Left lung (tissue), 4 donors: ENCODE measurements at regions not wholly inside any gene's neighbourhood (a gene's known extent, or its start where the extent isn't known, plus 50 kb on each side); places are given as distances from the start of the nearest gene placed in this dataset.

Experiments used
- ATAC-seq: fragments of 200-7000 bp; cut with Tn5 transposase; one replicate; pipeline ENCODE4 v1.9.1; 2020; ENCODE audit warnings: moderate library complexity
- DNase-seq, 4 donors: peaks; one replicate each; pipeline ENCODE4 v3.0.0-alpha.2; 2013 to 2020
- H3K27ac ChIP-seq, 2 donors: fragments of 200-600 bp; sonication (generic) in 1 of 2; one replicate each; pipeline versions ENCODE4 v1.5.0 to v1.8.0; 2020 to 2021
- H3K27me3 ChIP-seq, 2 donors: fragments of 200-600 bp; sonication (generic) in 1 of 2; one replicate each; pipeline versions ENCODE4 v1.5.0 to v1.8.0; 2020 to 2021
- H3K36me3 ChIP-seq, 2 donors: fragments of 200-600 bp; sonication (generic) in 1 of 2; one replicate each; pipeline versions ENCODE4 v1.5.0 to v1.8.0; 2020 to 2021
- H3K4me1 ChIP-seq, 2 donors: fragments of 200-600 bp; one replicate each; pipeline ENCODE4 v1.8.0; 2021
- H3K4me3 ChIP-seq, 2 donors: fragments of 200-600 bp; sonication (generic) in 1 of 2; one replicate each; pipeline versions ENCODE4 v1.5.0 to v1.8.0; 2020 to 2021; ENCODE audit warnings: mild to moderate bottlenecking in 1 of 2
- H3K9me3 ChIP-seq, 2 donors: fragments of 200-600 bp; sonication (generic) in 1 of 2; one replicate each; pipeline versions ENCODE4 v1.5.0 to v1.8.0; 2020 to 2021
- CTCF ChIP-seq, 2 donors: fragments of 200-600 bp; sonication (generic) in 1 of 2; IDR thresholded peaks; one replicate each; pipeline versions ENCODE4 v1.5.0 to v1.8.0; 2021; ENCODE audit warnings: antibody characterized with exemption in 2 of 2
- intact Hi-C, 2 donors: fragments of 100-400 bp; cut with DNase I; formaldehyde crosslinking; loops; one replicate each; pipeline versions ENCODE4 v1.11.2 to v1.14.2; 2022
- donor health status: DM: no; HTN: yes; CAD: no.
- donor health status: DM: no; HTN: no; CAD: no.

DNA sequence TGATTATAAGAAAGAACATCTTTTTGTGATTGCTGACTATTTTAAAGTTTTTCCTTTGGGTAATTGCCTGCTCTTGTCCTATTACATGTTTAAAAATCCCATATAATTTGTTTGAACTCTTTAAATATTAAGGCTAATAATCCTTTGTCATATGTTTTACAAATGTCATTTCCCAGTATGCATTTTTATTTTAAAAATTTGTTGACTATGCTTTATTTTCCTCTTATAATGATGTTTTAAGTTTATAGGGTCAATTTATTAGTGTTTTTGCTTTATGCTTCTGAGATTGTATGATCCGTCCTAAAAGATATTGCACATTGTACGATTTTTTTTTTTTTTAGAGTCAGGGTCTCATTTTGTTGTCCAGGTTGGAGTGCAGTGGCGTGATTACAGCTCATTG lies 297.2 kb downstream of the RNF144B start:
- intact Hi-C loops = no loop called here
- Histone ChIP-seq H3K27me3 (no peaks in the 10 kb centered on the region), H3K4me3 (no peak overlapping the region), H3K9me3 (no peaks in the 10 kb centered on the region), H3K4me1 (no peaks in the 10 kb centered on the region), H3K27ac (no peak overlapping the region), H3K36me3 (no peaks in the 10 kb centered on the region)
- no peak for TF ChIP-seq CTCF (IDR thresholded peaks at IDR 0.05)
- DNase-seq = no peak
- ATAC-seq = no peak

- H3K4me3 ChIP-seq = no peak overlapping the region
- ATAC-seq = no peak
- TF ChIP-seq CTCF (IDR thresholded peaks at IDR 0.05) = no peak
- no peaks in the 10 kb centered on the region for H3K4me1 ChIP-seq
- no peak for DNase-seq
- intact Hi-C loops = no loop called here
- H3K36me3 ChIP-seq = no peaks in the 10 kb centered on the region
- no peak overlapping the region for H3K27ac ChIP-seq
- no peaks in the 10 kb centered on the region for H3K27me3 ChIP-seq
- no peaks in the 10 kb centered on the region for H3K9me3 ChIP-seq
These were observed 306.0 kb downstream of the RNF144B start for GRCh38 chr6:18692929-18693685.

GRCh38 chr6:18693881-18694280 lies 306.7 kb downstream of the RNF144B start:
- ATAC-seq (no peak), DNase-seq (no peak)
- no peak for TF ChIP-seq CTCF (IDR thresholded peaks at IDR 0.05)
- Histone ChIP-seq H3K4me3 (no peak overlapping the region), H3K36me3 (no peaks in the 10 kb centered on the region), H3K4me1 (no peaks in the 10 kb centered on the region), H3K27me3 (no peaks in the 10 kb centered on the region), H3K9me3 (no peaks in the 10 kb centered on the region), H3K27ac (no peak overlapping the region)
- intact Hi-C loops = no loop called here

GRCh38 chr6:18703546-18703945 lies 316.4 kb downstream of the RNF144B start:
- H3K9me3 ChIP-seq = peaks cover 0 to 2% of the 10 kb centered on the region in 2 donors
- no peak overlapping the region for H3K4me3 ChIP-seq
- H3K4me1 ChIP-seq = no peaks in the 10 kb centered on the region
- H3K27me3 ChIP-seq = no peaks in the 10 kb centered on the region
- no peak for ATAC-seq
- H3K36me3 ChIP-seq = no peaks in the 10 kb centered on the region
- DNase-seq = no peak
- TF ChIP-seq CTCF (IDR thresholded peaks at IDR 0.05) = no peak
- intact Hi-C loops = no loop called here
- no peak overlapping the region for H3K27ac ChIP-seq

DNA sequence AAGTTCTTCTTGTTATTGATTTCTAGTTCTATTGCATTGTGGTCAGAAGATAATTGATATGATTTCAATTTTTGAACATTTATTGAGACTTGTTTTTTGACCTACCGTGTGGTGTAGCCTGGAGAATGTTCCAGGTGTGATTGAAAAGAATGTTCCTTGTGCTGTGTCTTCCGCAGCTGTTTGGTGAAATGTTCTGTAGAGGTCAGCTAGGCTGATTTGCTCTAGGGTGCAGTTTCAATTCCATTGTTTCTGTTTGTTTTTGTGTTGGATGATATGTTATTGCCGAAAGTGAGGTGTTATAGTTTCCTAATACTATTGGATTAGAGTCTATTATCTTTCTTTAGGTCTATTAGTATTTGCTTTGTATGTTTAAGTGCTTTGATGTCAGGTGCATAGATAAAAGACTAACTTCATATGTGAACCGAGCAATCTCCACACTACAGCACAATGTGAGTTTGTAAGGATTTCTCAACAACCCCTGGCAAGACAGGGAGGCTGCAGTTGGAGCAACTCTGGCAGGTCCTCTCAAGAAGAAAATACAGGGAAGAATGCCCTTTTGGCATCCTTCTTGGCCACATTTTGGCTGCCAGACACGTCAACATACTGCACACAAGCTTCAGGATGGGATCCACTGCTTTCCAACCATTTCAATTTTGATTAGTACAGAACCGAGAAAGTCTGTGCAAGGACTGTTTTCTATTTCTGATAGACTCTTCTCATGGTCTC lies 320.7 kb downstream of the RNF144B start:
- Histone ChIP-seq H3K36me3 (no peaks in the 10 kb centered on the region), H3K4me1 (no peaks in the 10 kb centered on the region), H3K9me3 (peaks cover 0 to 2% of the 10 kb centered on the region in 2 donors), H3K27me3 (no peaks in the 10 kb centered on the region), H3K27ac (no peak overlapping the region), H3K4me3 (no peak overlapping the region)
- TF ChIP-seq CTCF (IDR thresholded peaks at IDR 0.05) = no peak
- intact Hi-C loops = no loop called here
- DNase-seq (no peak), ATAC-seq (no peak)
